SK-N-SH treated with all-trans-retinoic acid at 6 μM for 48 hours (cell line): ENCODE measurements at regions not wholly inside any gene's neighbourhood (a gene's known extent, or its start where the extent isn't known, plus 50 kb on each side); places are given as distances from the start of the nearest gene placed in this dataset.

Experiments
- PATZ1 ChIP-seq: fragments of 250-450 bp; sonication (Bioruptor Pico); IDR thresholded peaks from 2 replicates; pipeline ENCODE4 v1.8.0; 2020; ENCODE audit warnings: mild to moderate bottlenecking, moderate library complexity, borderline replicate concordance
- ZFP30 ChIP-seq: fragments of 450-650 bp; formaldehyde crosslinking; IDR thresholded peaks from 2 replicates; pipeline ENCODE4 v1.5.0; 2022; ENCODE audit warnings: mild to moderate bottlenecking, moderate library complexity

DNA sequence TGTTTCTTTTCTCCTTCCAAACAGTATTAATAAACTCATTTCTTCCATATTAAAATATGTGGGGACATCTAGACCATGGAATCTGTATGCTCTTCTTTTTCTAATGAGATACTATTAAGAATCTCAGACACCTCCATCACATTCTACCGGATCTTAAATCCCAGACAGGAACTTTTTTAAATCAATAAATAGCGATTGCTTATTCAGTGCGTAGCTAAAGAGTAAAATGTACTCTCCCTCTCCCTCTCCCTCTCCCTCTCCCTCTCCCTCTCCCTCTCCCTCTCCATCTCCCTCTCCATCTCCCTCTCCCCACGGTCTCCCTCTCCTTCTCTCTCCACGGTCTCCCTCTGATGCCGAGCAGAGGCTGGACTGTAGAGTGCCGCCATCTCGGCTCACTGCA is 297.0 kb downstream of the HNRNPD start:
- TF ChIP-seq PATZ1 (no peak), ZFP30 (CRISPR knock-in tag) (no peak)
